ENCODE measurements at regions not wholly inside any gene's neighbourhood (a gene's known extent, or its start where the extent isn't known, plus 50 kb on each side); places are given as distances from the start of the nearest gene placed in this dataset.

GRCh38 chr11:27214713-27215112, 148.3 kb downstream of the CCDC34 start:
- DNase-seq, result no peak

GRCh38 chr11:27213232-27213660, 149.8 kb downstream of the CCDC34 start:
- no peak for DNase-seq

- DNase-seq, result no peak
These were observed 150.7 kb downstream of the CCDC34 start for GRCh38 chr11:27212248-27212780.

- DNase-seq, result no peak
These were observed 151.5 kb downstream of the CCDC34 start for GRCh38 chr11:27211370-27212127.

- no peak for DNase-seq
These were observed 152.5 kb downstream of the CCDC34 start for GRCh38 chr11:27210531-27210930.

GRCh38 chr11:27209562-27210005, 153.4 kb downstream of the CCDC34 start:
- no peak for DNase-seq

- DNase-seq, result no peak
These were observed 154.2 kb downstream of the CCDC34 start for GRCh38 chr11:27208846-27209245.

- no peak for DNase-seq
These were observed 155.9 kb downstream of the CCDC34 start for GRCh38 chr11:27207025-27207650.

- DNase-seq, result no peak
These were observed 157.0 kb downstream of the CCDC34 start for GRCh38 chr11:27205779-27206570.

- no peak for DNase-seq
These were observed 157.8 kb downstream of the CCDC34 start for GRCh38 chr11:27205250-27205649.

GRCh38 chr11:27204529-27204928, 158.5 kb downstream of the CCDC34 start:
- no peak for DNase-seq

- DNase-seq, result no peak
These were observed 159.9 kb downstream of the CCDC34 start for GRCh38 chr11:27203077-27203647.

GRCh38 chr11:27201454-27202302, 161.1 kb downstream of the BBOX1 start:
- DNase-seq, result peak; percentile 93

- DNase-seq, result no peak
These were observed 160.3 kb downstream of the BBOX1 start for GRCh38 chr11:27200779-27201453.

GRCh38 chr11:27196203-27196897, 155.7 kb downstream of the BBOX1 start:
- DNase-seq, result no peak

- DNase-seq, result no peak
These were observed 155.2 kb downstream of the BBOX1 start for GRCh38 chr11:27195837-27196202.

GRCh38 chr11:27194976-27195375, 154.4 kb downstream of the BBOX1 start:
- no peak for DNase-seq

- no peak for DNase-seq
These were observed 153.0 kb downstream of the BBOX1 start for GRCh38 chr11:27193434-27194225.

- no peak for DNase-seq
These were observed 151.6 kb downstream of the BBOX1 start for GRCh38 chr11:27192184-27192583.
